ENCODE measurements at regions not wholly inside any gene's neighbourhood (a gene's known extent, or its start where the extent isn't known, plus 50 kb on each side); places are given as distances from the start of the nearest gene placed in this dataset.

GRCh38 chr14:104321088-104321801 is 182.9 kb downstream of the KIF26A start:
- Histone ChIP-seq H3K9ac (ENCODE audit: low read depth in 1 of 2, low read length in 2 of 2) (no peak overlapping the region), H3K4me1 (ENCODE audit: control insufficient read depth in 2 of 2, insufficient read depth in 2 of 2, low read length in 2 of 2) (peaks cover 11 to 24% of the 10 kb centered on the region in 2 donors), H3K27ac (ENCODE audit: low read depth in 2 of 2, low read length in 2 of 2) (no peak overlapping the region), H3K36me3 (ENCODE audit: control insufficient read depth in 2 of 2, insufficient read depth in 2 of 2, low read length in 2 of 2) (no peaks in the 10 kb centered on the region), H3K4me3 (ENCODE audit: low read length in 2 of 2) (no peak overlapping the region), H3K27me3 (ENCODE audit: control insufficient read depth in 2 of 2, insufficient read depth in 2 of 2, low read length in 2 of 2) (peaks cover 2 to 3% of the 10 kb centered on the region in 2 donors), H3K9me3 (ENCODE audit: control insufficient read depth in 2 of 2, low read length in 2 of 2) (no peaks in the 10 kb centered on the region)

DNA sequence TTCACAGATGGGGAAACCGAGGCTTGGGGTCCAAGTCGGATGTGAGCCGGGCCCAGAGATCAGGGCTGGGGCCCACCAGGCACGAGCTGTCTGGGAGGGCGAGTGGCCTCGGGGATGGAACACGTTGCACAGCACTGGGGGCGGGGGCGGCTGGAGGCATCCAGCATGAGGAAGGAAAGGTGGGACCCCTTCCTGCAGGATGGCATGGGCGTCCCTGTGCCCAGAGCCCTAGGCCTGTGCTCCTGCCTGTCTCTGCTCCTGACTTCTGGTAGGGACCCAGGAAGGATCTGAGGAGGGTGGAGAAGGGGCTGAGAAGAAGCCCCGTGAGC is 183.4 kb downstream of the KIF26A start:
- H3K4me1 ChIP-seq (ENCODE audit: control insufficient read depth in 2 of 2, insufficient read depth in 2 of 2, low read length in 2 of 2) = peaks cover 11 to 21% of the 10 kb centered on the region in 2 donors
- H3K9me3 ChIP-seq (ENCODE audit: control insufficient read depth in 2 of 2, low read length in 2 of 2) = no peaks in the 10 kb centered on the region
- H3K4me3 ChIP-seq (ENCODE audit: low read length in 2 of 2) = no peak overlapping the region
- H3K36me3 ChIP-seq (ENCODE audit: control insufficient read depth in 2 of 2, insufficient read depth in 2 of 2, low read length in 2 of 2) = no peaks in the 10 kb centered on the region
- no peak overlapping the region for H3K27ac ChIP-seq (ENCODE audit: low read depth in 2 of 2, low read length in 2 of 2)
- H3K9ac ChIP-seq (ENCODE audit: low read depth in 1 of 2, low read length in 2 of 2) = no peak overlapping the region
- H3K27me3 ChIP-seq (ENCODE audit: control insufficient read depth in 2 of 2, insufficient read depth in 2 of 2, low read length in 2 of 2) = peaks cover 2 to 3% of the 10 kb centered on the region in 2 donors

DNA sequence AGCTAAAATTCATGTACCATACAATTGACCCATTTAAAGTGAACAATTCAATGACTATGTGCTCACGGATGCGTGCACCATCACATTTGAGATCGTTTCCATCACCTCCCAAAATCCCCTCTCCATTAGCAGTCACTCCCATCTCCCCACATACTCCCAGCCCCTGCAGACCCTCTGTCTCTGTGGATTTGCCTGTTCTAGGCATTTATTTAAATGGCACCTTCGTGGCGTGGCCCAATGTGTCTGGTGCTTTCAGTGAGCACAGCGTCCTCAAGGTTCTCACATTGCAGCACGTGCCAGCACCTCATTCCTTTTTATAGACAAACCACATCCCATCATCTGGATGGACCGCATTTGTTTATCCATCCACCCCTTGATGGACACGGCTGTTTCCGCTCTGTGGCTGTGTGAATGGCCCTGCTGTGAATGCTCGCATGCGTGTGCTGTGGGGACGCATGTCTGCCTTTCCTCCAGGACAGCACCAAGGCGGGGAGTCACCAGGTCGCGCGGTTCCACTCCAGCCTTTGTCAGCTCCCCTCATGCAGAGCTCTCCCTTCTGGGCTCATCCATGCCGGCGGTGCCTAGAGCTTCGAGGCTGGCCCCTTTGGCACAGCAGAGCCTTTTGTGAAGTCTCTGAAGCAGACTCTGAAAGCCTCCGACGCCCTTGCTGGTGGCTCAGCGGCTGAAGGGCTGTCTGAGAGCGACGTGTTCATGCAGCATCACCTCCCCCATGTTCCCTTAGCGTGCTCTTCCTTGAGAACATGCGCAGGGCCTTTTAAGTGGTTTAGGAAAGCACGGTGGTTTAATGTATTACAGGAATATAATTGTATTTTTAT is 184.4 kb downstream of the KIF26A start:
- peaks cover 2 to 3% of the 10 kb centered on the region in 2 donors for H3K27me3 ChIP-seq (ENCODE audit: control insufficient read depth in 2 of 2, insufficient read depth in 2 of 2, low read length in 2 of 2)
- peak overlapping the region in 1 of 2 donors; percentile 10 for H3K9ac ChIP-seq (ENCODE audit: low read depth in 1 of 2, low read length in 2 of 2)
- H3K4me3 ChIP-seq (ENCODE audit: low read length in 2 of 2) = no peak overlapping the region
- no peaks in the 10 kb centered on the region for H3K36me3 ChIP-seq (ENCODE audit: control insufficient read depth in 2 of 2, insufficient read depth in 2 of 2, low read length in 2 of 2)
- peaks cover 11 to 21% of the 10 kb centered on the region in 2 donors for H3K4me1 ChIP-seq (ENCODE audit: control insufficient read depth in 2 of 2, insufficient read depth in 2 of 2, low read length in 2 of 2)
- no peaks in the 10 kb centered on the region for H3K9me3 ChIP-seq (ENCODE audit: control insufficient read depth in 2 of 2, low read length in 2 of 2)
- no peak overlapping the region for H3K27ac ChIP-seq (ENCODE audit: low read depth in 2 of 2, low read length in 2 of 2)

DNA sequence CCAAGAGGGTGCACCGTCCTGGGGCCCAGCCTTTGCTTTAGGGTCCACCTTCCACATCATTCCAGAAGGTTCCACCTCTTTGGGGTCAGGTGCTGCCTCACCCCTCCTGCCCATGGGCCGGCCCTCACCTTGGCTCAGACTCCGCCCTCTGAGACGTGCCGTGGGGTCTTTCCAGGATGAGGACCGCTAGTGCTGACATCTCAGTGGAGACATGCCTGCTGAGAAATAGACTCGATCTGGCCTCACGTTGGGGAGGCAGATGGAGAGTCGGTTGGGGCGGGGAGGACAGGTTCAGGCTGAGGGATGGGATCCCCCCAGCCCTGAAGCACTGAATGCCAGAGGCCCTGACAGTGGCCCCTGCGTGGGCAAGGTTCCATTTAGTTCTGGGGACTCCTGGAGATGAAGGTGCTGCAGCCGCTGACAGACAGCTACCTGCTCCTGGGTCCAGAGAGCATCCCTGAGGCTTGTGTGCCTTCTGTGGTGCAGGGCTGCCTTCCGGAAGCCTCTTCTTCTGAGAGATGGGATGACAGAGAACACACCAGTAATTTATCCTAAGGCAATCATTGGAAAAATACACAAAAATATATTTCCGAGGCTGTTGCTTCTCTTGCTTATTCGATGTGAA is 185.3 kb downstream of the KIF26A start:
- Histone ChIP-seq H3K9ac (ENCODE audit: low read depth in 1 of 2, low read length in 2 of 2) (no peak overlapping the region), H3K27ac (ENCODE audit: low read depth in 2 of 2, low read length in 2 of 2) (no peak overlapping the region), H3K4me1 (ENCODE audit: control insufficient read depth in 2 of 2, insufficient read depth in 2 of 2, low read length in 2 of 2) (peaks cover 11 to 21% of the 10 kb centered on the region in 2 donors), H3K27me3 (ENCODE audit: control insufficient read depth in 2 of 2, insufficient read depth in 2 of 2, low read length in 2 of 2) (peaks cover 2 to 3% of the 10 kb centered on the region in 2 donors), H3K36me3 (ENCODE audit: control insufficient read depth in 2 of 2, insufficient read depth in 2 of 2, low read length in 2 of 2) (no peaks in the 10 kb centered on the region), H3K9me3 (ENCODE audit: control insufficient read depth in 2 of 2, low read length in 2 of 2) (no peaks in the 10 kb centered on the region), H3K4me3 (ENCODE audit: low read length in 2 of 2) (no peak overlapping the region)

- Histone ChIP-seq H3K36me3 (ENCODE audit: control insufficient read depth in 2 of 2, insufficient read depth in 2 of 2, low read length in 2 of 2) (no peaks in the 10 kb centered on the region), H3K27me3 (ENCODE audit: control insufficient read depth in 2 of 2, insufficient read depth in 2 of 2, low read length in 2 of 2) (peaks cover 2 to 3% of the 10 kb centered on the region in 2 donors), H3K27ac (ENCODE audit: low read depth in 2 of 2, low read length in 2 of 2) (no peak overlapping the region), H3K4me1 (ENCODE audit: control insufficient read depth in 2 of 2, insufficient read depth in 2 of 2, low read length in 2 of 2) (peaks cover 11 to 13% of the 10 kb centered on the region in 2 donors), H3K4me3 (ENCODE audit: low read length in 2 of 2) (no peak overlapping the region), H3K9me3 (ENCODE audit: control insufficient read depth in 2 of 2, low read length in 2 of 2) (peaks cover 2 to 4% of the 10 kb centered on the region in 2 donors), H3K9ac (ENCODE audit: low read depth in 1 of 2, low read length in 2 of 2) (no peak overlapping the region)
Observed at GRCh38 chr14:104326848-104327247, 188.5 kb downstream of the KIF26A start.

GRCh38 chr14:104328607-104329006 is 190.2 kb downstream of the KIF26A start:
- Histone ChIP-seq H3K27me3 (ENCODE audit: control insufficient read depth in 2 of 2, insufficient read depth in 2 of 2, low read length in 2 of 2) (peaks cover 0 to 2% of the 10 kb centered on the region in 2 donors), H3K9ac (ENCODE audit: low read depth in 1 of 2, low read length in 2 of 2) (no peak overlapping the region), H3K4me1 (ENCODE audit: control insufficient read depth in 2 of 2, insufficient read depth in 2 of 2, low read length in 2 of 2) (peaks cover 1 to 2% of the 10 kb centered on the region in 2 donors), H3K4me3 (ENCODE audit: low read length in 2 of 2) (no peak overlapping the region), H3K9me3 (ENCODE audit: control insufficient read depth in 2 of 2, low read length in 2 of 2) (peaks cover 2 to 4% of the 10 kb centered on the region in 2 donors), H3K27ac (ENCODE audit: low read depth in 2 of 2, low read length in 2 of 2) (no peak overlapping the region), H3K36me3 (ENCODE audit: control insufficient read depth in 2 of 2, insufficient read depth in 2 of 2, low read length in 2 of 2) (no peaks in the 10 kb centered on the region)

DNA sequence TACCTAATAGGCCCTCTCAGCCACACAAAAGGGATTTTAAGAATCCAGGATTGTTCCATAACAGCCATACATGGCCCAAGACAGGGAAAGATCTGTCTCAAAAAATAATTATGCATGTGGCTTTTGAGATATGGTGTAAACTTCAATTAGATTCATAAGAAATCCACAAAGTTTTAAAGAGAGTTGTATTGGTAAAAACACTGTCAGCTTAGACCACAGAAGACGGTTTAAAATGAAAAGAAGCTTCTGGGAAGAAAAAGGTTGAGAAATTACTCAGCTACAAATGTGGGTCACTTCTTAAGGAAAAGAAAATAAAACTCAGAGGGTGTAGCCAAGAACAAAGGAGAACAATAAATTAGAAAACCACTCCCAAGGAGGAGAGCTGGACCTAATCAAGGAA is 191.4 kb downstream of the KIF26A start:
- Histone ChIP-seq H3K4me1 (ENCODE audit: control insufficient read depth in 2 of 2, insufficient read depth in 2 of 2, low read length in 2 of 2) (no peaks in the 10 kb centered on the region), H3K4me3 (ENCODE audit: low read length in 2 of 2) (no peak overlapping the region), H3K9ac (ENCODE audit: low read depth in 1 of 2, low read length in 2 of 2) (no peak overlapping the region), H3K27me3 (ENCODE audit: control insufficient read depth in 2 of 2, insufficient read depth in 2 of 2, low read length in 2 of 2) (peaks cover 0 to 2% of the 10 kb centered on the region in 2 donors), H3K36me3 (ENCODE audit: control insufficient read depth in 2 of 2, insufficient read depth in 2 of 2, low read length in 2 of 2) (no peaks in the 10 kb centered on the region), H3K9me3 (ENCODE audit: control insufficient read depth in 2 of 2, low read length in 2 of 2) (peaks cover 2 to 4% of the 10 kb centered on the region in 2 donors), H3K27ac (ENCODE audit: low read depth in 2 of 2, low read length in 2 of 2) (no peak overlapping the region)

DNA sequence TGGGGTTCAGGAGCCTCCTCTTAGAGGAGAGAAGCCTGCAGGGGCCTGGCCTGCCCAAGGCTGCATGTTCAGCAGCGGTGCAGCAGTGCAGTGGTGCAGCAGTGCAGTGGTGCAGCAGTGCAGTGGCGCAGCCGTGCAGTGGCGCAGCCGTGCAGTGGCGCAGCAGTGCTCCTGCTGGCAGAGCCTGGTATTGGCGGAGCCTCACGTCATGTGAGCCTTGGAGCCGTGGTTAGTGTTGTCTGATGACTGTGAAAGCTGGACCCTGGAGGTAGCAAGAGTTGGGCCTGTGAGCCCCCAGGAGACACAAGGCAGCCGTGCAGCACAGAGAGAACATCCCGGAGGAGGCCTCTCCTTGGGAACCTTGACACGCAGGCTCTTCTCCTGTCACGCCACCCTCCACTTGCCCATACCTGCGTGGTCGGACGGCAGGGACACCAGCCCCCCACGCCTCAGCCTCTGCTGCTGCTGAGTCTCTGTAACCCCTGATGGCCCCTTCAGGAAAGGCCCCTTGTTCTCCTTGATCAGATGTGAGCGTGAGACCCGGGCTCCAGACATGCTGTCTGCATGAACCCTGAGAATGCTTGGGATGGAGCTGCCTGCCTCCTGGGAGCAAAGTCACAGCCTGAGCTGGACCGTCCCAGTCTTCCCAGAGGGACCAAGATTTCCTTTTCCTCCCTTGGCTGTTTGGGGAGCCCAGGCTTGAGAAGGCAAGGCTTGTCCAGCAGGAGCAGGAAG is 193.7 kb downstream of the KIF26A start:
- Histone ChIP-seq H3K4me3 (ENCODE audit: low read length in 2 of 2) (no peak overlapping the region), H3K27ac (ENCODE audit: low read depth in 2 of 2, low read length in 2 of 2) (no peak overlapping the region), H3K36me3 (ENCODE audit: control insufficient read depth in 2 of 2, insufficient read depth in 2 of 2, low read length in 2 of 2) (no peaks in the 10 kb centered on the region), H3K4me1 (ENCODE audit: control insufficient read depth in 2 of 2, insufficient read depth in 2 of 2, low read length in 2 of 2) (no peaks in the 10 kb centered on the region), H3K9me3 (ENCODE audit: control insufficient read depth in 2 of 2, low read length in 2 of 2) (peaks cover 2 to 4% of the 10 kb centered on the region in 2 donors), H3K27me3 (ENCODE audit: control insufficient read depth in 2 of 2, insufficient read depth in 2 of 2, low read length in 2 of 2) (no peaks in the 10 kb centered on the region), H3K9ac (ENCODE audit: low read depth in 1 of 2, low read length in 2 of 2) (no peak overlapping the region)

GRCh38 chr14:104332634-104333270 is 194.4 kb downstream of the KIF26A start:
- no peaks in the 10 kb centered on the region for H3K4me1 ChIP-seq (ENCODE audit: control insufficient read depth in 2 of 2, insufficient read depth in 2 of 2, low read length in 2 of 2)
- H3K4me3 ChIP-seq (ENCODE audit: low read length in 2 of 2) = no peak overlapping the region
- H3K27me3 ChIP-seq (ENCODE audit: control insufficient read depth in 2 of 2, insufficient read depth in 2 of 2, low read length in 2 of 2) = no peaks in the 10 kb centered on the region
- no peaks in the 10 kb centered on the region for H3K36me3 ChIP-seq (ENCODE audit: control insufficient read depth in 2 of 2, insufficient read depth in 2 of 2, low read length in 2 of 2)
- no peak overlapping the region for H3K9ac ChIP-seq (ENCODE audit: low read depth in 1 of 2, low read length in 2 of 2)
- H3K27ac ChIP-seq (ENCODE audit: low read depth in 2 of 2, low read length in 2 of 2) = no peak overlapping the region
- peaks cover 2 to 4% of the 10 kb centered on the region in 2 donors for H3K9me3 ChIP-seq (ENCODE audit: control insufficient read depth in 2 of 2, low read length in 2 of 2)
